ENCODE measurements at regions not wholly inside any gene's neighbourhood (a gene's known extent, or its start where the extent isn't known, plus 50 kb on each side); places are given as distances from the start of the nearest gene placed in this dataset.
"Not testable (repeated sequence)": the region's sequence is repeated elsewhere in the genome, so short reads cannot be mapped to it uniquely, and the experiment has no call there.

GRCh38 chrX:46080121-46080520, 465.1 kb downstream of the ZNF674 start:
- DNase-seq; intact Hi-C loops (cut with micrococcal nuclease); ATAC-seq: not testable (repeated sequence)

- DNase-seq (no peak), ATAC-seq (no peak)
- intact Hi-C loops (cut with micrococcal nuclease) = no loop called here
These were observed 472.4 kb downstream of the ZNF674 start for GRCh38 chrX:46072791-46073190.

GRCh38 chrX:46072372-46072771, 472.8 kb downstream of the ZNF674 start:
- ATAC-seq = no peak
- no peak for DNase-seq

GRCh38 chrX:46070421-46070820, 474.8 kb downstream of the ZNF674 start:
- ATAC-seq = no peak
- intact Hi-C loops (cut with micrococcal nuclease) = no loop called here
- no peak for DNase-seq

More at GRCh38 chrX:46072372-46072771, 472.8 kb downstream of the ZNF674 start:
- intact Hi-C loops (cut with micrococcal nuclease) = no loop called here

GRCh38 chrX:46059316-46059715, 485.9 kb downstream of the ZNF674 start:
- intact Hi-C loops (cut with micrococcal nuclease) = no loop called here
- ATAC-seq (no peak), DNase-seq (no peak)

GRCh38 chrX:46044486-46044885, 500.7 kb downstream of the ZNF674 start:
- DNase-seq = no peak
- ATAC-seq = no peak
- intact Hi-C loops (cut with micrococcal nuclease) = no loop called here

GRCh38 chrX:46040001-46040400, 505.2 kb downstream of the ZNF674 start:
- ATAC-seq (no peak), DNase-seq (no peak)
- intact Hi-C loops (cut with micrococcal nuclease) = no loop called here

- ATAC-seq (no peak), DNase-seq (no peak)
- intact Hi-C loops (cut with micrococcal nuclease) = no loop called here
These were observed 505.7 kb downstream of the ZNF674 start for GRCh38 chrX:46039526-46039925.

GRCh38 chrX:46036508-46036907, 508.7 kb downstream of the ZNF674 start:
- intact Hi-C loops (cut with micrococcal nuclease) = no loop called here
- DNase-seq = no peak
- ATAC-seq = no peak

GRCh38 chrX:46034868-46035267, 510.4 kb downstream of the ZNF674 start:
- intact Hi-C loops (cut with micrococcal nuclease) = no loop called here
- ATAC-seq (no peak), DNase-seq (no peak)

GRCh38 chrX:46029777-46030176, 515.4 kb downstream of the ZNF674 start:
- intact Hi-C loops (cut with micrococcal nuclease) = no loop called here
- no peak for DNase-seq
- no peak for ATAC-seq

- DNase-seq (no peak), ATAC-seq (no peak)
- intact Hi-C loops (cut with micrococcal nuclease) = no loop called here
These were observed 528.9 kb downstream of the ZNF674 start for GRCh38 chrX:46016296-46016695.

GRCh38 chrX:46015653-46016052, 529.6 kb downstream of the ZNF674 start:
- ATAC-seq = no peak
- DNase-seq = no peak
- intact Hi-C loops (cut with micrococcal nuclease) = no loop called here

GRCh38 chrX:45992402-45993123, 552.7 kb downstream of the ZNF674 start:
- DNase-seq (no peak), ATAC-seq (no peak)
- intact Hi-C loops (cut with micrococcal nuclease) = no loop called here

- DNase-seq (no peak), ATAC-seq (no peak)
- intact Hi-C loops (cut with micrococcal nuclease) = no loop called here
These were observed 558.2 kb downstream of the ZNF674 start for GRCh38 chrX:45986971-45987370.

- no peak for ATAC-seq
- intact Hi-C loops (cut with micrococcal nuclease) = no loop called here
- no peak for DNase-seq
These were observed 559.1 kb downstream of the ZNF674 start for GRCh38 chrX:45986081-45986480.

- intact Hi-C loops (cut with micrococcal nuclease); ATAC-seq; DNase-seq: not testable (repeated sequence)
These were observed 562.1 kb downstream of the ZNF674 start for GRCh38 chrX:45982958-45983727.

GRCh38 chrX:45980726-45981125, 564.5 kb downstream of the ZNF674 start:
- DNase-seq = no peak
- intact Hi-C loops (cut with micrococcal nuclease) = no loop called here
- ATAC-seq = no peak

- ATAC-seq (no peak), DNase-seq (no peak)
- intact Hi-C loops (cut with micrococcal nuclease) = no loop called here
These were observed 569.6 kb downstream of the ZNF674 start for GRCh38 chrX:45975633-45976032.

GRCh38 chrX:45972636-45973035, 572.6 kb downstream of the ZNF674 start:
- intact Hi-C loops (cut with micrococcal nuclease) = no loop called here
- DNase-seq = no peak
- ATAC-seq = no peak

GRCh38 chrX:45959567-45959966, 585.7 kb downstream of the ZNF674 start:
- intact Hi-C loops (cut with micrococcal nuclease) = no loop called here
- DNase-seq (no peak), ATAC-seq (no peak)

Data from left ventricle myocardium superior (tissue), 1 donor.